ENCODE measurements at regions not wholly inside any gene's neighbourhood (a gene's known extent, or its start where the extent isn't known, plus 50 kb on each side); places are given as distances from the start of the nearest gene placed in this dataset.

DNA sequence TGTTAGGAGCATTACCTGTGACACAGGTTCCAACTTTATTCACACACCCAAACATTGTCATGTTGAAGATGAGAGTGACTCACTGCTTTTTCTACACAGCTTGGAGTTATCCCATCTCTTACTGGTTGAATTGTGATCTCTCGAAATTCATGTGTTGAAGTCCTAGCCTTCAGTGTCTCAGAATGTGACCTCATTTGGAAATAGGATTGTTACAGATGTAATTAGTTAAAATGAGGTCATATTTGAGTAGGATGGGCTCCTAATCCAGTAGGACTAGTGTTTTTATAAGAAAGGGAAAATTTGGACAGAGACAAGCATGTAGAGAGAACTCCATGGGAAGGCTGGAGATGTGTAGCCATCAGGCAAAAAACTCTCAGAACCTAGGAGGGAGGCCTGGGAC, 142.5 kb downstream of the POSTN start (continued):
- TF ChIP-seq JDP2 (CRISPR knock-in tag; IDR thresholded peaks at IDR 0.05; ENCODE audit: borderline replicate concordance) (no peak), KDM4B (CRISPR knock-in tag; IDR thresholded peaks at IDR 0.05) (no peak)

- CTCF ChIA-PET (ENCODE audit: low intra/inter-chr PET ratio, low total read pairs) = no interaction called here
- 0% methylated on average over 2 of the region's 2 CpGs for WGBS (ENCODE audit: low lambda C conversion rate)
- no peak for ATAC-seq
- Histone ChIP-seq H3K79me2 (ENCODE audit: insufficient read depth, low read length) (no peaks in the 10 kb centered on the region), H4K20me1 (ENCODE audit: insufficient read depth, low read length) (no peaks in the 10 kb centered on the region), H3K27ac (ENCODE audit: extremely low read length, insufficient read depth, low read length) (no peak overlapping the region), H3K4me1 (ENCODE audit: insufficient read depth, low read length) (no peaks in the 10 kb centered on the region), H2AFZ (ENCODE audit: low read length) (no peak overlapping the region), H3K36me3 (replicated peaks in 1 of 2; ENCODE audit: control insufficient read depth in 1 of 2, insufficient read depth in 2 of 2, low read length in 2 of 2) (no peaks in the 10 kb centered on the region), H3K4me3 (replicated peaks in 1 of 3; ENCODE audit: insufficient read depth in 1 of 3, low read depth in 2 of 3, low read length in 3 of 3) (no peak overlapping the region), H3K4me2 (ENCODE audit: low read depth, low read length) (no peak overlapping the region), H3K9ac (ENCODE audit: insufficient read depth, low read depth, low read length) (no peak overlapping the region), H3K27me3 (ENCODE audit: control insufficient read depth in 1 of 2, insufficient read depth in 2 of 2, low read length in 2 of 2) (no peaks in the 10 kb centered on the region; a peak in 1 of 5 replicates), H3K9me3 (ENCODE audit: low read length) (no peaks in the 10 kb centered on the region)
- in situ Hi-C loops (cut with HindIII; ENCODE audit: extremely low pct_ligation_motif_present, low pct_unique_long_range_greater_than_20kb) (no loop called here), intact Hi-C loops (cut with micrococcal nuclease; ENCODE audit: unreplicated experiment) (no loop called here)
- no TSS peak for BruUV-seq (replicated peaks)
- no peak for FAIRE-seq
- no peak for DNase-seq (ENCODE audit: low spot score)
- TF ChIP-seq KLF6 (CRISPR knock-in tag; IDR thresholded peaks at IDR 0.05) (no peak), PTBP1 (IDR thresholded peaks at IDR 0.05; ENCODE audit: low read depth, low read length, poor library complexity, severe bottlenecking) (no peak), HMGA1 (CRISPR knock-in tag; conservative IDR thresholded peaks at IDR 0.05) (no peak), ESRRA (CRISPR knock-in tag; IDR thresholded peaks at IDR 0.05; ENCODE audit: low read depth) (no peak), MAFG (CRISPR knock-in tag; IDR thresholded peaks at IDR 0.05) (no peak), TRIM24 (CRISPR knock-in tag; IDR thresholded peaks at IDR 0.05) (no peak), TARDBP (CRISPR knock-in tag; IDR thresholded peaks at IDR 0.05) (no peak), SP140L (CRISPR knock-in tag; IDR thresholded peaks at IDR 0.05; ENCODE audit: borderline replicate concordance) (no peak)
- TF ChIP-seq, protein P1, sequence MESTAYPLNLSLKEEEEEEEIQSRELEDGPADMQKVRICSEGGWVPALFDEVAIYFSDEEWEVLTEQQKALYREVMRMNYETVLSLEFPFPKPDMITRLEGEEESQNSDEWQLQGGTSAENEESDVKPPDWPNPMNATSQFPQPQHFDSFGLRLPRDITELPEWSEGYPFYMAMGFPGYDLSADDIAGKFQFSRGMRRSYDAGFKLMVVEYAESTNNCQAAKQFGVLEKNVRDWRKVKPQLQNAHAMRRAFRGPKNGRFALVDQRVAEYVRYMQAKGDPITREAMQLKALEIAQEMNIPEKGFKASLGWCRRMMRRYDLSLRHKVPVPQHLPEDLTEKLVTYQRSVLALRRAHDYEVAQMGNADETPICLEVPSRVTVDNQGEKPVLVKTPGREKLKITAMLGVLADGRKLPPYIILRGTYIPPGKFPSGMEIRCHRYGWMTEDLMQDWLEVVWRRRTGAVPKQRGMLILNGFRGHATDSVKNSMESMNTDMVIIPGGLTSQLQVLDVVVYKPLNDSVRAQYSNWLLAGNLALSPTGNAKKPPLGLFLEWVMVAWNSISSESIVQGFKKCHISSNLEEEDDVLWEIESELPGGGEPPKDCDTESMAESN (CRISPR knock-in tag; conservative IDR thresholded peaks at IDR 0.05) = no peak
- POLR2A ChIA-PET = no interaction called here
Observed at GRCh38 chr13:37453246-37453645, 145.3 kb downstream of the POSTN start.

Data from HepG2 (cell line).